Neural cell (in vitro differentiated cells): ENCODE measurements at regions not wholly inside any gene's neighbourhood (a gene's known extent, or its start where the extent isn't known, plus 50 kb on each side); places are given as distances from the start of the nearest gene placed in this dataset.

Source experiments
- EP300 ChIP-seq: fragments of 450-650 bp; conservative IDR thresholded peaks from 2 replicates; pipeline ENCODE4 v1.6.1; 2014; ENCODE audit warnings: antibody characterized with exemption, mild to moderate bottlenecking, moderate library complexity; ENCODE audit not compliant: poor library complexity, severe bottlenecking
- EZH2 ChIP-seq: fragments of 200-600, 300-800 bp; shearing (Covaris generic), sonication (generic); IDR thresholded peaks from 2 replicates; pipeline ENCODE4 v1.6.1; 2014; ENCODE audit warnings: antibody characterized with exemption, low read length, borderline replicate concordance, mild to moderate bottlenecking; ENCODE audit not compliant: insufficient read depth, poor library complexity, severe bottlenecking
- MXI1 ChIP-seq: fragments of 450-650 bp; conservative IDR thresholded peaks from 2 replicates; pipeline ENCODE4 v1.6.1; 2014; ENCODE audit warnings: antibody characterized with exemption, mild to moderate bottlenecking; ENCODE audit not compliant: poor library complexity, severe bottlenecking
- POLR2AphosphoS5 ChIP-seq: IDR thresholded peaks from 2 replicates; pipeline ENCODE4 v1.6.1; 2012
- RAD21 ChIP-seq: fragments of 450-650 bp; conservative IDR thresholded peaks from 2 replicates; pipeline ENCODE4 v1.6.1; 2014; ENCODE audit warnings: antibody characterized with exemption, mild to moderate bottlenecking, moderate library complexity
- SMC3 ChIP-seq: fragments of 450-650 bp; conservative IDR thresholded peaks from 2 replicates; pipeline ENCODE4 v1.6.1; 2014; ENCODE audit warnings: antibody characterized with exemption, mild to moderate bottlenecking, moderate library complexity; ENCODE audit not compliant: poor library complexity
- TAF1 ChIP-seq: IDR thresholded peaks from 2 replicates; pipeline ENCODE4 v1.6.1; 2012; ENCODE audit warnings: low read depth
- TF ChIP-seq, protein P1 (sequence below): fragments of 450-650 bp; IDR thresholded peaks from 2 replicates; pipeline ENCODE4 v1.5.1; 2014; ENCODE audit warnings: antibody characterized with exemption, mild to moderate bottlenecking, moderate library complexity; ENCODE audit not compliant: poor library complexity, severe bottlenecking
- TF ChIP-seq, protein P2 (sequence below): IDR thresholded peaks from 2 replicates; pipeline ENCODE4 v1.6.1; 2012; ENCODE audit warnings: borderline replicate concordance

DNA sequence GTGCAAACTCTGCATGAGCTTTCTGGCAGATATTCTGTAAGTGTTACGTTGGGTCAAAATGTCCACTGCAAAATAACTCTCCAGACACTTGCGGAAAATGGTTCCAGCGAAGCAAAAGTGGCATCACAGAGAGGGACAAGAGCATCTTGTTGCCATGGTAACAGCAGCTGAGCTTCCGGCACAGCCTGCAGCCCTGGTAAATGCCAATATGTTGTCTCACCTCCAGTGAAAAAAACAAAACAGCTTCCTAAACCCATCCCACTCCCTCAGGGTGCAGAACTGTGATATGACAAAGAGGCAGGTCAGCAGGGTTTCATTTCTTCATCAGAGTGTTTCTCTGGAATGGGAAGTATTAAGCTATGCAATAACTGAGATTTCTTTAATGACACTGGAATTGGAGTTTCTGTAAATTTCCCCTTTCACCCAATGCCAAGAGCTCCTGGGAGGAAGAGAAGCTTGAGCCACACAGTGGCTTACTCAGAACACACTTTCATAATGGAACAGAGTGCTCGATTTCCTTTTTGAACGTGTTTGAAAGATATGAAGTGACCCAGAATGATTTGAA, 65.6 kb downstream of the FOXI2 start:
- TF ChIP-seq POLR2AphosphoS5 (no peak), EZH2 (no peak), RAD21 (no peak), SMC3 (no peak), MXI1 (no peak), EP300 (no peak), TAF1 (no peak)
- TF ChIP-seq, protein P1, sequence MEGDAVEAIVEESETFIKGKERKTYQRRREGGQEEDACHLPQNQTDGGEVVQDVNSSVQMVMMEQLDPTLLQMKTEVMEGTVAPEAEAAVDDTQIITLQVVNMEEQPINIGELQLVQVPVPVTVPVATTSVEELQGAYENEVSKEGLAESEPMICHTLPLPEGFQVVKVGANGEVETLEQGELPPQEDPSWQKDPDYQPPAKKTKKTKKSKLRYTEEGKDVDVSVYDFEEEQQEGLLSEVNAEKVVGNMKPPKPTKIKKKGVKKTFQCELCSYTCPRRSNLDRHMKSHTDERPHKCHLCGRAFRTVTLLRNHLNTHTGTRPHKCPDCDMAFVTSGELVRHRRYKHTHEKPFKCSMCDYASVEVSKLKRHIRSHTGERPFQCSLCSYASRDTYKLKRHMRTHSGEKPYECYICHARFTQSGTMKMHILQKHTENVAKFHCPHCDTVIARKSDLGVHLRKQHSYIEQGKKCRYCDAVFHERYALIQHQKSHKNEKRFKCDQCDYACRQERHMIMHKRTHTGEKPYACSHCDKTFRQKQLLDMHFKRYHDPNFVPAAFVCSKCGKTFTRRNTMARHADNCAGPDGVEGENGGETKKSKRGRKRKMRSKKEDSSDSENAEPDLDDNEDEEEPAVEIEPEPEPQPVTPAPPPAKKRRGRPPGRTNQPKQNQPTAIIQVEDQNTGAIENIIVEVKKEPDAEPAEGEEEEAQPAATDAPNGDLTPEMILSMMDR: no peak
- TF ChIP-seq, protein P2, sequence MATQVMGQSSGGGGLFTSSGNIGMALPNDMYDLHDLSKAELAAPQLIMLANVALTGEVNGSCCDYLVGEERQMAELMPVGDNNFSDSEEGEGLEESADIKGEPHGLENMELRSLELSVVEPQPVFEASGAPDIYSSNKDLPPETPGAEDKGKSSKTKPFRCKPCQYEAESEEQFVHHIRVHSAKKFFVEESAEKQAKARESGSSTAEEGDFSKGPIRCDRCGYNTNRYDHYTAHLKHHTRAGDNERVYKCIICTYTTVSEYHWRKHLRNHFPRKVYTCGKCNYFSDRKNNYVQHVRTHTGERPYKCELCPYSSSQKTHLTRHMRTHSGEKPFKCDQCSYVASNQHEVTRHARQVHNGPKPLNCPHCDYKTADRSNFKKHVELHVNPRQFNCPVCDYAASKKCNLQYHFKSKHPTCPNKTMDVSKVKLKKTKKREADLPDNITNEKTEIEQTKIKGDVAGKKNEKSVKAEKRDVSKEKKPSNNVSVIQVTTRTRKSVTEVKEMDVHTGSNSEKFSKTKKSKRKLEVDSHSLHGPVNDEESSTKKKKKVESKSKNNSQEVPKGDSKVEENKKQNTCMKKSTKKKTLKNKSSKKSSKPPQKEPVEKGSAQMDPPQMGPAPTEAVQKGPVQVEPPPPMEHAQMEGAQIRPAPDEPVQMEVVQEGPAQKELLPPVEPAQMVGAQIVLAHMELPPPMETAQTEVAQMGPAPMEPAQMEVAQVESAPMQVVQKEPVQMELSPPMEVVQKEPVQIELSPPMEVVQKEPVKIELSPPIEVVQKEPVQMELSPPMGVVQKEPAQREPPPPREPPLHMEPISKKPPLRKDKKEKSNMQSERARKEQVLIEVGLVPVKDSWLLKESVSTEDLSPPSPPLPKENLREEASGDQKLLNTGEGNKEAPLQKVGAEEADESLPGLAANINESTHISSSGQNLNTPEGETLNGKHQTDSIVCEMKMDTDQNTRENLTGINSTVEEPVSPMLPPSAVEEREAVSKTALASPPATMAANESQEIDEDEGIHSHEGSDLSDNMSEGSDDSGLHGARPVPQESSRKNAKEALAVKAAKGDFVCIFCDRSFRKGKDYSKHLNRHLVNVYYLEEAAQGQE: no peak
